ENCODE measurements at regions not wholly inside any gene's neighbourhood (a gene's known extent, or its start where the extent isn't known, plus 50 kb on each side); places are given as distances from the start of the nearest gene placed in this dataset.

GRCh38 chr4:186942758-186943377 is 219.2 kb upstream of the FAT1 start:
- TF ChIP-seq FOXP2 (optimal IDR thresholded peaks at IDR 0.05; ENCODE audit: borderline replicate concordance, extremely low read depth, extremely low read length, insufficient read depth) (no peak), SIN3A (IDR thresholded peaks at IDR 0.05; ENCODE audit: borderline replicate concordance, insufficient read depth, low read length) (no peak), POLR2AphosphoS5 (IDR thresholded peaks at IDR 0.05; ENCODE audit: low read depth, low read length) (no peak)
